ENCODE measurements at regions not wholly inside any gene's neighbourhood (a gene's known extent, or its start where the extent isn't known, plus 50 kb on each side); places are given as distances from the start of the nearest gene placed in this dataset.

DNA sequence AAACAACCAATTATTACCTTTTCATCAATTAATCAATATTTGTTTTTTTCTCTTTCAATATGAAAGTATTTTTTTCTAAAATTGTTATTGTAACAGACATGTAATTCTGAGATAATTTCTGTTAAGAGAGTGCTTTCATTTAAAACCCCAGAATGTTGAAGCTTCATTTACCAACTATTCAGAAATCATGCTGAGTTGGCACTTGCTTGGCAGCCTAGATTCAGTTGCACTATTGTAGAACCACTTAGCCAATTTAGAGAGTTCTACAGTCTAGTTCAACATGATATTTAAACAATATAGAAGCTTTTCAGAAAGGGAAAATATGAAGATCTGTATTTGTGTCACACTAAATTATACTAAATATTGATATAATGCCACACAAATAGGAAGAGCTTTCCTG lies 56.1 kb upstream of the NKAIN2 start:
- no peak for DNase-seq (ENCODE audit: low read depth)

GRCh38 chr6:123745895-123746294 lies 57.8 kb upstream of the NKAIN2 start:
- peak; percentile 10 for DNase-seq (ENCODE audit: low read depth)

GRCh38 chr6:123744840-123745239 lies 58.8 kb upstream of the NKAIN2 start:
- DNase-seq (ENCODE audit: low read depth), result no peak

GRCh38 chr6:123742626-123743025 lies 61.0 kb upstream of the NKAIN2 start:
- DNase-seq (ENCODE audit: low read depth), result no peak

GRCh38 chr6:123733180-123733579 lies 70.5 kb upstream of the NKAIN2 start:
- no peak for DNase-seq (ENCODE audit: low read depth)

DNA sequence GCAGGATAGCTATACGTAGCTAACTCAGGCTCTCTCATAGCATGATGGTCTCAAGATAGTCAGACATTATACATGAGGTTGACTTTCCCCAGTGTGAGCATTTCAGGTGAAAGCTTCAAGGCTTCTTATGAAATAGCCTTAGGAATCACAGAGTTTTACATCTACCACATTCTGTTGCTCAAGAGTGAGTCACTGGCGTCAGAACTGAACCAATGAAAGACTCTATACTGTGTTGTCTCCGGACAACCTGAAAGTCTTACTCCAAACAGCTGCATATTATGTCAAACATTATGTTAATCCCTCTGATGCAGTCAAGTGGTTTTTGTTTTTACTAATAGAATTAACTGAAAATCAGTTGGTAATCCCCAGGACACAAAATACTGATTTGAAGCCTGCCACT lies 79.8 kb upstream of the TRDN start:
- no peak for DNase-seq (ENCODE audit: low read depth)

DNA sequence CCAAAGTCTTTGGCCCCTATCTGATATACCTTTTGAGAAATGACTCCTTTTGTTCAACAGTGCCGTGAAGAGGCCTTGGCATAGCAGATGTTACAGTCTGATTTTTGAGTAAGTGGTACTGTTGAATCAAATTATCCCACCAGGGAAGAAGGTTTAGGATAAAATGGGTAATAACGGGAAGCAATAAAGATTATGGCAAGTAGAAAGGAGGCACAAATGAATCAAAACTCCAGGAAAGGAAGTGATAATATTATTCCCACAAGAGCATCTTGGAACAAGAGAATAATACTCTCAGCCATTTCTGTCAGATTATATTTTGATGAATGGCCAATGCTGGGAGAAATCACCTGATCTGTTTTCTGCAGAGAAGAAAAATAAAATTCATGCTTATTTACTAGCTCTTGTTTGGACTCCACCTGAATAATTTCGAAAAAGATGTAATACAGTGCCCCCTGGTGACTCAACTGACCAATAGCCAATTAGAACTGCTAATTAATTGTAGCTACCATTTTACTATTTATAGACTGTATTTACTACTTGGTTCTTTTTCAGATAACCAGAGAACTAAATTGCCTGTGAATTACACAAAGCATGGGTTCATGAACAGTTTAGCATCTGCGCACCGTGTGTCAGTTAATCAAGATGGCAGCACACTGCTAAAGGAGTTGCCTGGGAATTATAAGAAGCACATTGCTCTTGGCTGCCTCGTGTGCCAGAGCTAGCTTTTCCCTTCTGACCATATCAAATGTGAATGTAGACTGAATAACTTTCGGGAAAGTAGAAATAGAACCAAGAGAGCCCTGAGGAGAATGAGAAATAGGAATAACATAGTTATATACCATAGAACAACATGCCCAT lies 78.5 kb upstream of the TRDN start:
- peak; percentile 14 for DNase-seq (ENCODE audit: low read depth)

- no peak for DNase-seq (ENCODE audit: low read depth)
Measured at GRCh38 chr6:123712831-123713230, 76.1 kb upstream of the TRDN start.

DNA sequence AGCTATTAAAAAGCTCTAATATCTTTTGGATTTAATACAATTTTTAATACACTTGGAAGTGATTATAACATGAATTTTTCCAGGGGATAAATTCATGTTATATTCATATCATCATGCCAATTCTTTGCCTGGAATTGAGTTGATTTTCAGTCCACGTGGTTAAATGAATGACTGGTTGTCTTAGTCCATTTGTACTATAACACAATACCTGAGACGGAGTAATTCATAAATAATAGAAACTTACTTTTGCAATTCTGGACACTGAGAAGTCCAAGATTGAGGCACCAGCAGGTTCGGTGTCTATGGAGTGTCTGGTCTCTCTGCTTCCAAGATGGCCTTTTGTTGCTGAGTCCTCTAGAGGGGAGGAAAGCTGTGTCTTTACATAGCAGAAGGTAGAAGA lies 66.2 kb upstream of the TRDN start:
- no peak for DNase-seq (ENCODE audit: low read depth)

DNA sequence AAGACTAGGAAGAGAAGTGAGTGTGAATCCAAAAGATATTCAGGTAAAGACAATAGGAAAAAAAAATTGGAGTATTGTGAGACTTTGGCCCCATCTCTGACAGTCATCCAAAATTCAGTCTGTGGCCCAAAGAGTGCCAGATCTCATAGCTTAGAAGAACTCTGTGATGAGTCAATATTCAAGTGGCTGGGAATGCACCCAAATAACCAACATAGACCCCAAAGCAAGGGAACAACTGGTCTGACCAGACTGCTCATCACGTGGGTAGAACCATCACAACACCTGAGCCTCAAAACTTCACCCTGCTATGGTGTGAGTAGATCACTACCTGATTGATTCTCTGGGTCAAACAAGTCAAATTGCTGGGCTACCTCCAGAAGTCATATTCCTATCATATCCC lies 51.1 kb upstream of the TRDN start:
- DNase-seq (ENCODE audit: low read depth), result no peak
